ENCODE measurements at regions not wholly inside any gene's neighbourhood (a gene's known extent, or its start where the extent isn't known, plus 50 kb on each side); places are given as distances from the start of the nearest gene placed in this dataset.

DNA sequence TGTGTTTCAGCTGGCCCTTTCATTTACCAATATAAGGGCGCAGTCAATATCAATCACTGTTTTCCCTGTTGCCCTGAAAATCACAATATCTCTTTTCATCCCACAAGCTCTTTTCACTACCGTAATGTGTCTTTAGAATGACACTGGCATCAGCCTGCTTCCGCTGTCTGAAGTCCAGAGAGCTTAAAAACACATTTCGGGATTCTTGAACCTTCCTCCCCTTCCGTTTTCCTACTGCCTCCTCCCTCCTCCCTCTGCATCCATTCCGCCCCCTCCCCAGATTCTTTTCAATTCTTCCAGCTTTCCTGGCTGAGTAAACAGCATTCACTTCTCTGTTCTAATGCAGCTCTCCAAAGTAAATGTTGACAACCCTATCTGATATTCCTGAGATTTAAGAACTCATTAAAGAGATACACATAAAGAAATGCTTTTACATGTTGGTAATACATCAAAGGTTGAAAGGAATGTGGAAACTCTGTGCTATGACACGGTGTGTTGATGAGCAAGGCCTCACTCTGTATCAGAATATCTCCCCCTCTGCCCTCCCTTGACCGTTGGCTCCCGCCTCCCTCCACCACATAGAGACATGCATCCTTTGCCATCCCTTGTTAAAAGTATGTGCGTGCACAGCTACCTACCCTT, 83.5 kb upstream of the SPRY1 start:
- DNase-seq, result peak in 1 of 3 donors; percentile 13
- Histone ChIP-seq H3K4me3 (no peak overlapping the region), H3K36me3 (ENCODE audit: control insufficient read depth in 4 of 4, insufficient read depth in 4 of 4, low read length in 4 of 4) (no peaks in the 10 kb centered on the region), H3K4me1 (ENCODE audit: control insufficient read depth in 5 of 5, insufficient read depth in 5 of 5, low read length in 5 of 5) (no peaks in the 10 kb centered on the region), H3K9me3 (ENCODE audit: control insufficient read depth in 4 of 4, insufficient read depth in 3 of 4, low read length in 3 of 4) (no peaks in the 10 kb centered on the region), H3K27me3 (ENCODE audit: control insufficient read depth in 3 of 3, insufficient read depth in 3 of 3, low read length in 2 of 3) (no peaks in the 10 kb centered on the region), H3K27ac (ENCODE audit: low read depth in 1 of 2, low read length in 1 of 2) (no peak overlapping the region), H3K9ac (ENCODE audit: insufficient read depth in 1 of 2, low read length in 2 of 2) (no peak overlapping the region)
- no peak for ATAC-seq (ENCODE audit: insufficient read depth, low FRiP score)
- TF ChIP-seq, protein P1, sequence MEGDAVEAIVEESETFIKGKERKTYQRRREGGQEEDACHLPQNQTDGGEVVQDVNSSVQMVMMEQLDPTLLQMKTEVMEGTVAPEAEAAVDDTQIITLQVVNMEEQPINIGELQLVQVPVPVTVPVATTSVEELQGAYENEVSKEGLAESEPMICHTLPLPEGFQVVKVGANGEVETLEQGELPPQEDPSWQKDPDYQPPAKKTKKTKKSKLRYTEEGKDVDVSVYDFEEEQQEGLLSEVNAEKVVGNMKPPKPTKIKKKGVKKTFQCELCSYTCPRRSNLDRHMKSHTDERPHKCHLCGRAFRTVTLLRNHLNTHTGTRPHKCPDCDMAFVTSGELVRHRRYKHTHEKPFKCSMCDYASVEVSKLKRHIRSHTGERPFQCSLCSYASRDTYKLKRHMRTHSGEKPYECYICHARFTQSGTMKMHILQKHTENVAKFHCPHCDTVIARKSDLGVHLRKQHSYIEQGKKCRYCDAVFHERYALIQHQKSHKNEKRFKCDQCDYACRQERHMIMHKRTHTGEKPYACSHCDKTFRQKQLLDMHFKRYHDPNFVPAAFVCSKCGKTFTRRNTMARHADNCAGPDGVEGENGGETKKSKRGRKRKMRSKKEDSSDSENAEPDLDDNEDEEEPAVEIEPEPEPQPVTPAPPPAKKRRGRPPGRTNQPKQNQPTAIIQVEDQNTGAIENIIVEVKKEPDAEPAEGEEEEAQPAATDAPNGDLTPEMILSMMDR (IDR thresholded peaks at IDR 0.05; ENCODE audit: control extremely low read depth, extremely low read depth), result no peak
- 82 to 83% methylated on average over 10 of the region's 10 CpGs for WGBS, 2 donors

DNA sequence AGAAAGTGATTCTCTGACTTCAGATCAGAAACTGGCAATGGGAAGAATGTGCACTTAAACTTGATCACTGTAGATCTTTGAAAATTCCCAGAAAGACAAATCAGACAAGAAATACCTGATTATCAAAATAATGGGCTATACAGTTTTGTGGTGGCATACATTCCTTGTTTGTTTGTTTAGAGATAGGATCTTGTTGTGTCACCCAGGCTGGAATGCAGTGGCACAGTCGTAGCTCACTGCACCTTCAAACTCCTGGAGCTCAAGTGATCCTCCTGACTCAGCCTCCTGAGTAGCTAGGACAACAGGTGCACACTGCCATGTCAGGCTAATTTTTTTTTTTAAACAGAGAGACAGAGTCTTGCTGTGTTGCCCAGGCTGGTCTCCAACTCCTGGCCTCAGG, 81.0 kb upstream of the SPRY1 start:
- TF ChIP-seq, protein P1 (IDR thresholded peaks at IDR 0.05; ENCODE audit: control extremely low read depth, extremely low read depth), result no peak
- Histone ChIP-seq H3K9me3 (ENCODE audit: control insufficient read depth in 4 of 4, insufficient read depth in 3 of 4, low read length in 3 of 4) (no peaks in the 10 kb centered on the region), H3K36me3 (ENCODE audit: control insufficient read depth in 4 of 4, insufficient read depth in 4 of 4, low read length in 4 of 4) (no peaks in the 10 kb centered on the region), H3K27me3 (ENCODE audit: control insufficient read depth in 3 of 3, insufficient read depth in 3 of 3, low read length in 2 of 3) (no peaks in the 10 kb centered on the region), H3K4me3 (no peak overlapping the region), H3K27ac (ENCODE audit: low read depth in 1 of 2, low read length in 1 of 2) (no peak overlapping the region), H3K4me1 (ENCODE audit: control insufficient read depth in 5 of 5, insufficient read depth in 5 of 5, low read length in 5 of 5) (no peaks in the 10 kb centered on the region), H3K9ac (ENCODE audit: insufficient read depth in 1 of 2, low read length in 2 of 2) (no peak overlapping the region)
- 85 to 97% methylated on average over 1 of the region's 1 CpG for WGBS, 2 donors
- ATAC-seq (ENCODE audit: insufficient read depth, low FRiP score) (no peak), DNase-seq (no peak)

DNA sequence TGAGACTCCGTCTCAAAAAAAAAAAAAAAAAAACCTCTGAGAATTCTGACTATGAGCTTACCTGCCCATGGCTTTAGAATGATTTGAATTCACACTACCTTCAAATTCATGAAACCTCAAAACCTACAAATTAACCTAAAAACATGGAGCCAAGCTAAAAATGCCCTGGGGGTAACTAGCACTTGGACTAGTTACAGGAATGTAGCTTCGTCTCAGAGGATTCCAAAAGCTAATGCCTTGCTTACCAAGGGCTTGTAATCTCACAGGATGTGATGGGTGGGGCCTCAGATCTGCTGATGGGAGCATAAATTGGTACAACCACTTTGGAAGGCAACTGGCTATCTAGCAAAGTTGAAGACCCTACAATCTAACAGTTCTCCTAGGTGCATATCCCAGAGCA, 79.4 kb upstream of the SPRY1 start:
- TF ChIP-seq, protein P1 (IDR thresholded peaks at IDR 0.05; ENCODE audit: control extremely low read depth, extremely low read depth), result no peak
- no peaks in the 10 kb centered on the region for H3K27me3 ChIP-seq (ENCODE audit: control insufficient read depth in 3 of 3, insufficient read depth in 3 of 3, low read length in 2 of 3)
- H3K4me3 ChIP-seq, result no peak overlapping the region
- no peaks in the 10 kb centered on the region for H3K4me1 ChIP-seq (ENCODE audit: control insufficient read depth in 5 of 5, insufficient read depth in 5 of 5, low read length in 5 of 5)
- H3K27ac ChIP-seq (ENCODE audit: low read depth in 1 of 2, low read length in 1 of 2), result no peak overlapping the region
- H3K36me3 ChIP-seq (ENCODE audit: control insufficient read depth in 4 of 4, insufficient read depth in 4 of 4, low read length in 4 of 4), result no peaks in the 10 kb centered on the region
- WGBS, 2 donors, result 89 to 92% methylated on average over 1 to 2 of the region's 2 CpGs
- H3K9me3 ChIP-seq (ENCODE audit: control insufficient read depth in 4 of 4, insufficient read depth in 3 of 4, low read length in 3 of 4), result peaks cover 0 to 2% (median under 1%) of the 10 kb centered on the region in 4 donors
- ATAC-seq (ENCODE audit: insufficient read depth, low FRiP score), result no peak
- no peak overlapping the region for H3K9ac ChIP-seq (ENCODE audit: insufficient read depth in 1 of 2, low read length in 2 of 2)
- no peak for DNase-seq

DNA sequence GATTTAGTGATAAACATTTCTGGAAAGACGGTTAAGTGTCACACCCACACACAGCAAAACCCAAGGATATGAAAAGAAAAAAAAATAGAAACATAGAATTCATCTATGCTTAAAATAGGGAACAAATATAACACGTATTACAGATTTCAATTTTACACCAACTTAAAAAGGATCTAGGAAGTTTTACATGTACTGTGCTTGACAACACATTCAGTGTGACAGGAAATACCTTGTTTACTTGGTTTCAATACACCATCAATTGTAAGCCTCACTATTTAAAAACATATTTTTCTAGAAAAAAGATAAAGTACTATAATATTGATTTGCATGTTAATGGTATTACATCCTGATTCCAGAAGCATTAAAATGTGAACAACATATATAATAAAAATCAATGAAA, 77.0 kb upstream of the SPRY1 start:
- whole genome bisulfite sequencing, 2 donors, result 89 to 96% methylated on average over 2 of the region's 2 CpGs
- TF ChIP-seq, protein P1 (IDR thresholded peaks at IDR 0.05; ENCODE audit: control extremely low read depth, extremely low read depth), result no peak
- DNase-seq, result no peak
- Histone ChIP-seq H3K9me3 (ENCODE audit: control insufficient read depth in 4 of 4, insufficient read depth in 3 of 4, low read length in 3 of 4) (peaks cover 0 to 4% (median 2%) of the 10 kb centered on the region in 4 donors), H3K36me3 (ENCODE audit: control insufficient read depth in 4 of 4, insufficient read depth in 4 of 4, low read length in 4 of 4) (no peaks in the 10 kb centered on the region), H3K9ac (ENCODE audit: insufficient read depth in 1 of 2, low read length in 2 of 2) (no peak overlapping the region), H3K4me1 (ENCODE audit: control insufficient read depth in 5 of 5, insufficient read depth in 5 of 5, low read length in 5 of 5) (no peaks in the 10 kb centered on the region), H3K27me3 (ENCODE audit: control insufficient read depth in 3 of 3, insufficient read depth in 3 of 3, low read length in 2 of 3) (no peaks in the 10 kb centered on the region), H3K4me3 (no peak overlapping the region), H3K27ac (ENCODE audit: low read depth in 1 of 2, low read length in 1 of 2) (no peak overlapping the region)
- ATAC-seq (ENCODE audit: insufficient read depth, low FRiP score), result no peak
